ENCODE measurements at regions not wholly inside any gene's neighbourhood (a gene's known extent, or its start where the extent isn't known, plus 50 kb on each side); places are given as distances from the start of the nearest gene placed in this dataset.

DNA sequence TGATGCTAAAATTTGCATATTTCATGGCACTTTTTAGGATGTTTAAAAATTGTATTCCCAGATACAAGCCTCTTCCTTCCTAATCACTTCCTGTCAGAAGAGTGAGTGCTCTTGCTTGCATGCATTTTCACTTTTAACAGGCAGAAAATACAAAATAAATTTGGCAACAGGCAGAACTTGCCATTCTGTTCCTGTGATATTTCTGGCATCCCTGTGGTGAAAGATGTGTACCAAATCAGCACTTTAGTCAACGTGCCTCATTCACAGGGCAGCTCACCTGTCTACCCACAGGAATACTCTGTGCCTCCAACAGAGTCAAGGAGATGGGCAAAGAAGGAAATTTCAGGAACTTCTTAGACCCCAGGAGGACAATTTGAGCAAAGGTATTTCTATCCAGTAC lies 360.9 kb downstream of the AKAIN1 start:
- Histone ChIP-seq H3K4me2 (ENCODE audit: low read length) (no peak overlapping the region), H3K27ac (ENCODE audit: low read depth, low read length) (no peak overlapping the region), H3K4ac (ENCODE audit: low read depth, low read length) (no peak overlapping the region), H3K27me3 (ENCODE audit: insufficient read depth, low read length, poor library complexity) (no peaks in the 10 kb centered on the region), H2AK5ac (ENCODE audit: low read length) (no peak overlapping the region), H3K23ac (ENCODE audit: low read length) (no peak overlapping the region), H3K18ac (ENCODE audit: low read length) (no peak overlapping the region), H4K8ac (ENCODE audit: low read depth, low read length) (no peak overlapping the region), H2BK15ac (replicated peaks; ENCODE audit: low read depth) (no peak overlapping the region), H3K4me3 (ENCODE audit: low read length) (no peak overlapping the region), H3K36me3 (ENCODE audit: control insufficient read depth, insufficient read depth, low read length) (no peaks in the 10 kb centered on the region), H3K79me2 (ENCODE audit: control insufficient read depth, insufficient read depth, low read length) (no peaks in the 10 kb centered on the region), H2BK120ac (ENCODE audit: low read depth, low read length) (no peak overlapping the region), H3K79me1 (ENCODE audit: low read length) (no peaks in the 10 kb centered on the region), H3K9ac (ENCODE audit: low read length) (no peak overlapping the region), H3K56ac (ENCODE audit: low read length) (no peak overlapping the region), H3K4me1 (ENCODE audit: control insufficient read depth, low read depth, low read length) (no peaks in the 10 kb centered on the region), H2BK5ac (ENCODE audit: low read length) (no peak overlapping the region), H4K5ac (ENCODE audit: low read length) (no peak overlapping the region)
- DNase-seq = no peak
- no CpG with 5 or more reads among the region's 1 CpG for WGBS (ENCODE audit: extremely low coverage, insufficient coverage, low lambda C conversion rate)

DNA sequence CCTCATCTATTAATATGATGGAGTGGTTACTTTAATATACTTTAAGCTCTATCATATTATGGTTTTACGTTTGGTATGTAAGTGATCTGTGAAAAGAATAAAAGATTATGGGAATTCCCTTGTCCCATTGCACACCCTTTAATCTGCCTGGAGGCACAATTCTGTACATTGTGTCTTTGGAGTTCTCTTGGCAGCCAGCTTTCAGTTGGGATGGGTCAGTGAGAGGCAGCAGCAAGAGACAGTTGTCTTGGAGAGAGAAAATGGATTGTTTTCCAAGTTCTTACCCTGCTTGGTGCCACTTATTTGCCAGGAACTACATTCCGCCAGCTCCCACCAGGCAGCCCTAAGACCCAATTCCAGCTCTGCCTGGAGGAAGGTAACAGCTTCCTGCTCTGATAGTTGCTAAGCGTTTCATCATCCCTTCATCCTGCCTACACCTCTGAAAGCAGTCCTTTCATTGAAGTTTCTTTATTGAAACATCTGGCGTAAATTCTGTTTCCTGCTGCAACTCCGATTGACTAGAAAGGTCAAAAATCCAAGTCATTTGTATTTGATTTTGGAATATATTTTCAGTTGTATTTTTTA lies 365.2 kb downstream of the AKAIN1 start:
- Histone ChIP-seq H3K4me2 (ENCODE audit: low read length) (no peak overlapping the region), H3K56ac (ENCODE audit: low read length) (no peak overlapping the region), H4K8ac (ENCODE audit: low read depth, low read length) (no peak overlapping the region), H3K27me3 (ENCODE audit: insufficient read depth, low read length, poor library complexity) (no peaks in the 10 kb centered on the region), H3K4me1 (ENCODE audit: control insufficient read depth, low read depth, low read length) (no peaks in the 10 kb centered on the region), H2BK5ac (ENCODE audit: low read length) (no peak overlapping the region), H2AK5ac (ENCODE audit: low read length) (no peak overlapping the region), H3K23ac (ENCODE audit: low read length) (no peak overlapping the region), H2BK120ac (ENCODE audit: low read depth, low read length) (no peak overlapping the region), H3K36me3 (ENCODE audit: control insufficient read depth, insufficient read depth, low read length) (no peaks in the 10 kb centered on the region), H3K9ac (ENCODE audit: low read length) (no peak overlapping the region), H3K18ac (ENCODE audit: low read length) (no peak overlapping the region), H4K5ac (ENCODE audit: low read length) (no peak overlapping the region), H2BK15ac (replicated peaks; ENCODE audit: low read depth) (peak overlapping the region; percentile 79), H3K79me2 (ENCODE audit: control insufficient read depth, insufficient read depth, low read length) (no peaks in the 10 kb centered on the region), H3K79me1 (ENCODE audit: low read length) (no peaks in the 10 kb centered on the region), H3K4ac (ENCODE audit: low read depth, low read length) (no peak overlapping the region), H3K27ac (ENCODE audit: low read depth, low read length) (no peak overlapping the region), H3K4me3 (ENCODE audit: low read length) (no peak overlapping the region)
- WGBS (ENCODE audit: extremely low coverage, insufficient coverage, low lambda C conversion rate) = no CpG with 5 or more reads among the region's 5 CpGs
- DNase-seq = peak; percentile 89

DNA sequence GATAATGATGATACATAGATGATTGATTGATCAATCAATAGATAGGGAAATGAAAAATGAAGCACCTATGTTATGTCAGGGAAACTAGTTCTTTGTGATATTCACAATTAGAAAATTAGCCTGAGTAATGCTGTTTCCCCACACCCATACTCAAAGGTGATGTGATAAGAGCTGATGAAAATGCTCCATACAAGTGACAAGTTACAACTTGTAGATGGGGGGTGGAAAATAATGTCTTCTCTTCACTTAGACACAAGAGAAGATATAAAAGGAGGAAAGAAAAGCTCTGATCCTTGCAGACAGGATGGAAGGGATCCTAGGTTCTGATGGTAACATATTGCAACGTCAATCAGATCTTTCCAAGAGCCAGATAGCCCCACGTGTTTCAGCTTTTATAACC lies 365.9 kb downstream of the AKAIN1 start:
- Histone ChIP-seq H2AK5ac (ENCODE audit: low read length) (no peak overlapping the region), H3K79me2 (ENCODE audit: control insufficient read depth, insufficient read depth, low read length) (no peaks in the 10 kb centered on the region), H3K4me3 (ENCODE audit: low read length) (no peak overlapping the region), H3K79me1 (ENCODE audit: low read length) (no peaks in the 10 kb centered on the region), H3K18ac (ENCODE audit: low read length) (no peak overlapping the region), H4K8ac (ENCODE audit: low read depth, low read length) (no peak overlapping the region), H3K56ac (ENCODE audit: low read length) (no peak overlapping the region), H3K4me1 (ENCODE audit: control insufficient read depth, low read depth, low read length) (no peaks in the 10 kb centered on the region), H3K4me2 (ENCODE audit: low read length) (no peak overlapping the region), H3K27ac (ENCODE audit: low read depth, low read length) (no peak overlapping the region), H3K23ac (ENCODE audit: low read length) (no peak overlapping the region), H3K9ac (ENCODE audit: low read length) (no peak overlapping the region), H2BK15ac (replicated peaks; ENCODE audit: low read depth) (peak overlapping the region; percentile 96), H2BK5ac (ENCODE audit: low read length) (no peak overlapping the region), H3K36me3 (ENCODE audit: control insufficient read depth, insufficient read depth, low read length) (no peaks in the 10 kb centered on the region), H3K27me3 (ENCODE audit: insufficient read depth, low read length, poor library complexity) (no peaks in the 10 kb centered on the region), H2BK120ac (ENCODE audit: low read depth, low read length) (no peak overlapping the region), H4K5ac (ENCODE audit: low read length) (no peak overlapping the region), H3K4ac (ENCODE audit: low read depth, low read length) (no peak overlapping the region)
- WGBS (ENCODE audit: extremely low coverage, insufficient coverage, low lambda C conversion rate) = no CpG with 5 or more reads among the region's 2 CpGs
- no peak for DNase-seq

DNA sequence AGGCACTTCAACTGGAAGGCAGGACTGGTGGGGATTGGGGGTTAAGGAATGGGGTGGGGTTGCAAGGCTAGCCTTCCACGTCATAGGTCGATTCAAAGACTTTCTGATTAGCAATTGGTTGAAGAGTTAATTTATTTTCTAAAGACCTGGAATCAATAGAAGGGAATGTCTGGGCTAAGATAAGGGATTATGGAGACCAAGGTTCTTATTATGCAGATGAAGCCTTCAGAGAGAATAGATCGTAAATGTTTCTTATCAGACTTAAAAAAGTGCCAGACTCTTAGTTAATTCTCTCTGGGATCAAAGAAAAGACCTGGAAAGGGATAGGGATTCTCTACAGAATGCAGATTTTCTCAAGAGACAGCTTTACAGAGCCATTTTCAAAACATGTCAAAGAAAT lies 368.0 kb upstream of the DLGAP1 start:
- Histone ChIP-seq H3K79me1 (ENCODE audit: low read length) (no peaks in the 10 kb centered on the region), H2BK15ac (replicated peaks; ENCODE audit: low read depth) (no peak overlapping the region), H2BK5ac (ENCODE audit: low read length) (no peak overlapping the region), H3K27ac (ENCODE audit: low read depth, low read length) (peak overlapping the region; percentile 23), H3K4me3 (ENCODE audit: low read length) (no peak overlapping the region), H3K23ac (ENCODE audit: low read length) (no peak overlapping the region), H3K36me3 (ENCODE audit: control insufficient read depth, insufficient read depth, low read length) (no peaks in the 10 kb centered on the region), H3K56ac (ENCODE audit: low read length) (no peak overlapping the region), H4K8ac (ENCODE audit: low read depth, low read length) (no peak overlapping the region), H4K5ac (ENCODE audit: low read length) (no peak overlapping the region), H3K18ac (ENCODE audit: low read length) (peak overlapping the region; percentile 28), H2AK5ac (ENCODE audit: low read length) (no peak overlapping the region), H2BK120ac (ENCODE audit: low read depth, low read length) (no peak overlapping the region), H3K4ac (ENCODE audit: low read depth, low read length) (no peak overlapping the region), H3K79me2 (ENCODE audit: control insufficient read depth, insufficient read depth, low read length) (no peaks in the 10 kb centered on the region), H3K4me2 (ENCODE audit: low read length) (no peak overlapping the region), H3K4me1 (ENCODE audit: control insufficient read depth, low read depth, low read length) (no peaks in the 10 kb centered on the region), H3K9ac (ENCODE audit: low read length) (no peak overlapping the region), H3K27me3 (ENCODE audit: insufficient read depth, low read length, poor library complexity) (no peaks in the 10 kb centered on the region)
- DNase-seq = peak; percentile 57
- no CpG with 5 or more reads among the region's 3 CpGs for WGBS (ENCODE audit: extremely low coverage, insufficient coverage, low lambda C conversion rate)

DNA sequence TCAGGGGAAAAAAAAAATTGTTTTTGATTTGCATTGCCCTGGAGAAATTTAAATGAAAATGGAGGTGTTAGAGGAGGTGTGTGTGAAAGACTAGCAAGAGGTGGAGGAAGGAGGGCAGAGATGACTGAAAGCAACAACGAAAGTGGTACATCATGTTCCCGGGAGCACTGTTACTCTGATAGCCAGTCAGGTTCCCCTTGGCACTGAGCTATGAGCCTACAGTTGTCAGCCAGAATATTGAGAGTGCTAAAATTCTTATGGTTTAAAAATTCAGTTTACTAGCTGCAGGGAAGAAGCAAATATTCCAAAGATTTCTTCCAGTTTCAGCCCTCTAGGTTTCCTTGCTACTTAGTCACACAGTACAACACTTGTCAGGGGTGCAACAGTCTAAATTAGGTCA lies 366.7 kb upstream of the DLGAP1 start:
- H3K79me1 ChIP-seq (ENCODE audit: low read length) = no peaks in the 10 kb centered on the region
- no peak overlapping the region for H3K56ac ChIP-seq (ENCODE audit: low read length)
- H3K36me3 ChIP-seq (ENCODE audit: control insufficient read depth, insufficient read depth, low read length) = no peaks in the 10 kb centered on the region
- no peak overlapping the region for H2AK5ac ChIP-seq (ENCODE audit: low read length)
- H3K4me2 ChIP-seq (ENCODE audit: low read length) = no peak overlapping the region
- H3K27me3 ChIP-seq (ENCODE audit: insufficient read depth, low read length, poor library complexity) = no peaks in the 10 kb centered on the region
- no peaks in the 10 kb centered on the region for H3K79me2 ChIP-seq (ENCODE audit: control insufficient read depth, insufficient read depth, low read length)
- no peak overlapping the region for H3K9ac ChIP-seq (ENCODE audit: low read length)
- H2BK5ac ChIP-seq (ENCODE audit: low read length) = no peak overlapping the region
- H2BK120ac ChIP-seq (ENCODE audit: low read depth, low read length) = peak overlapping the region; percentile 92
- H3K27ac ChIP-seq (ENCODE audit: low read depth, low read length) = no peak overlapping the region
- no peak overlapping the region for H3K23ac ChIP-seq (ENCODE audit: low read length)
- H3K4me1 ChIP-seq (ENCODE audit: control insufficient read depth, low read depth, low read length) = no peaks in the 10 kb centered on the region
- H4K5ac ChIP-seq (ENCODE audit: low read length) = no peak overlapping the region
- no CpG with 5 or more reads among the region's 2 CpGs for WGBS (ENCODE audit: extremely low coverage, insufficient coverage, low lambda C conversion rate)
- H4K8ac ChIP-seq (ENCODE audit: low read depth, low read length) = no peak overlapping the region
- no peak overlapping the region for H3K4me3 ChIP-seq (ENCODE audit: low read length)
- no peak overlapping the region for H2BK15ac ChIP-seq (replicated peaks; ENCODE audit: low read depth)
- peak overlapping the region; percentile 52 for H3K4ac ChIP-seq (ENCODE audit: low read depth, low read length)
- no peak for DNase-seq
- no peak overlapping the region for H3K18ac ChIP-seq (ENCODE audit: low read length)

DNA sequence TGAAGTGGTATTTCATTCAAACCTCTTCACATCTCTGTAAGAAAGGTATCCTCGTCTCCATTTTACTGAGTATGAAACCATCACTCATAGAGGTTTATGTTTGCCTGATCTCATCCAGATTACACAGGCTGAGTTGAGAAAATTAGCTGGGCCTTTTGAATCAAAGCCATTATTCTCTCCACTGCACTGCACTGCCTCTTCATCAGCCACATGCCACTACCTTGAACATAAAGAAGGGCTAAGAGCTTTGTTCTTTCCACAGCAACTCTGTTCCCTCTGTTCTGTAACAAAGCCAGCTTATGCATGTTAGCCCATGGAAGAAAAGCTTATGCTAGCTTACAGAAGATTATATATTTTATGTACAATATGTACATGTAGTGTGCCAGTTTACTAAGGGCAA lies 362.6 kb upstream of the DLGAP1 start:
- H3K4me2 ChIP-seq (ENCODE audit: low read length) = no peak overlapping the region
- no peaks in the 10 kb centered on the region for H3K36me3 ChIP-seq (ENCODE audit: control insufficient read depth, insufficient read depth, low read length)
- no peak overlapping the region for H4K5ac ChIP-seq (ENCODE audit: low read length)
- no CpG with 5 or more reads among the region's 1 CpG for WGBS (ENCODE audit: extremely low coverage, insufficient coverage, low lambda C conversion rate)
- H3K4ac ChIP-seq (ENCODE audit: low read depth, low read length) = no peak overlapping the region
- H3K79me2 ChIP-seq (ENCODE audit: control insufficient read depth, insufficient read depth, low read length) = no peaks in the 10 kb centered on the region
- no peak overlapping the region for H3K27ac ChIP-seq (ENCODE audit: low read depth, low read length)
- no peak overlapping the region for H3K56ac ChIP-seq (ENCODE audit: low read length)
- no peak overlapping the region for H3K4me3 ChIP-seq (ENCODE audit: low read length)
- no peak overlapping the region for H2BK15ac ChIP-seq (replicated peaks; ENCODE audit: low read depth)
- H3K18ac ChIP-seq (ENCODE audit: low read length) = no peak overlapping the region
- DNase-seq = no peak
- H3K4me1 ChIP-seq (ENCODE audit: control insufficient read depth, low read depth, low read length) = peaks cover 2% of the 10 kb centered on the region
- H3K23ac ChIP-seq (ENCODE audit: low read length) = no peak overlapping the region
- no peaks in the 10 kb centered on the region for H3K79me1 ChIP-seq (ENCODE audit: low read length)
- no peak overlapping the region for H4K8ac ChIP-seq (ENCODE audit: low read depth, low read length)
- no peak overlapping the region for H2BK5ac ChIP-seq (ENCODE audit: low read length)
- no peak overlapping the region for H3K9ac ChIP-seq (ENCODE audit: low read length)
- H2BK120ac ChIP-seq (ENCODE audit: low read depth, low read length) = no peak overlapping the region
- H2AK5ac ChIP-seq (ENCODE audit: low read length) = no peak overlapping the region
- no peaks in the 10 kb centered on the region for H3K27me3 ChIP-seq (ENCODE audit: insufficient read depth, low read length, poor library complexity)
